Cardiac fibroblast (primary cell): ENCODE measurements at regions not wholly inside any gene's neighbourhood (a gene's known extent, or its start where the extent isn't known, plus 50 kb on each side); places are given as distances from the start of the nearest gene placed in this dataset.

Experiments
- DNase-seq, 2 donors: peaks; one replicate each; pipeline versions ENCODE4 v3.0.0 to v3.0.0-alpha.2; 2010; ENCODE audit warnings: low read depth in 2 of 2
- H3K4me3 ChIP-seq, 2 donors: replicated peaks in 1 of 2; 1 replicate in 1 of 2; 2 replicates in 1 of 2; pipeline ENCODE4 v1.5.1; 2011; ENCODE audit warnings: low read depth in 2 of 2, low read length in 2 of 2, mild to moderate bottlenecking in 2 of 2, moderate library complexity in 1 of 2
- CTCF ChIP-seq: IDR thresholded peaks from one replicate; pipeline ENCODE4 v1.5.1; 2011; ENCODE audit warnings: low read depth, mild to moderate bottlenecking, low read length, inconsistent platforms

- DNase-seq: no peak
- no peak for TF ChIP-seq CTCF
- no peak overlapping the region for H3K4me3 ChIP-seq
Observed at GRCh38 chr1:57747818-57748217, 324.0 kb upstream of the DAB1 start.

GRCh38 chr1:57741521-57741920 lies 317.7 kb upstream of the DAB1 start:
- H3K4me3 ChIP-seq: no peak overlapping the region
- TF ChIP-seq CTCF: no peak
- no peak for DNase-seq

- DNase-seq: no peak
- H3K4me3 ChIP-seq: no peak overlapping the region
- no peak for TF ChIP-seq CTCF
Observed at GRCh38 chr1:57736940-57737339, 313.1 kb upstream of the DAB1 start.

- no peak for DNase-seq
- TF ChIP-seq CTCF: no peak
- H3K4me3 ChIP-seq: no peak overlapping the region
Observed at GRCh38 chr1:57729181-57729580, 305.3 kb upstream of the DAB1 start.

GRCh38 chr1:57727121-57727520 lies 303.3 kb upstream of the DAB1 start:
- TF ChIP-seq CTCF: no peak
- H3K4me3 ChIP-seq: no peak overlapping the region
- no peak for DNase-seq

- no peak for DNase-seq
- TF ChIP-seq CTCF: no peak
- no peak overlapping the region for H3K4me3 ChIP-seq
Observed at GRCh38 chr1:57725318-57725717, 301.5 kb upstream of the DAB1 start.

GRCh38 chr1:57724535-57724934 lies 300.7 kb upstream of the DAB1 start:
- DNase-seq: no peak
- no peak overlapping the region for H3K4me3 ChIP-seq
- TF ChIP-seq CTCF: no peak
